B cell (primary cell): ENCODE measurements at regions not wholly inside any gene's neighbourhood (a gene's known extent, or its start where the extent isn't known, plus 50 kb on each side); places are given as distances from the start of the nearest gene placed in this dataset.

ENCODE experiments used
- CTCF ChIP-seq: fragments of 200-600 bp; IDR thresholded peaks from one replicate; pipeline ENCODE4 v1.8.0; 2022; ENCODE audit warnings: antibody characterized with exemption, mild to moderate bottlenecking
- EZH2 ChIP-seq: IDR thresholded peaks from 2 replicates; pipeline ENCODE4 v1.6.1; 2012; ENCODE audit warnings: borderline replicate concordance, low read depth, mild to moderate bottlenecking, moderate library complexity, low read length; ENCODE audit not compliant: insufficient read depth, poor library complexity, severe bottlenecking

GRCh38 chr5:82614706-82615105, 336.6 kb upstream of the RPS23 start:
- no peak for TF ChIP-seq CTCF
- TF ChIP-seq EZH2 = no peak
